Astrocyte (in vitro differentiated cells and primary cell): ENCODE measurements at regions not wholly inside any gene's neighbourhood (a gene's known extent, or its start where the extent isn't known, plus 50 kb on each side); places are given as distances from the start of the nearest gene placed in this dataset.

Source experiments
- DNase-seq: peaks from one replicate; pipeline ENCODE4 v3.0.0-alpha.2; 2010; ENCODE audit warnings: low read depth
- FAIRE-seq: peaks from 2 replicates; lab custom pipeline; 2011; peaks lifted over from hg19 to GRCh38; lab: Jason Lieb, UNC
- H2AFZ ChIP-seq: 2 replicates; pipeline ENCODE4 v1.6.0; 2012; ENCODE audit warnings: low read depth, low read length, inconsistent platforms
- H3K27ac ChIP-seq: 2 replicates; pipeline ENCODE4 v1.5.1; 2011; ENCODE audit warnings: low read depth, low read length, inconsistent platforms
- H3K27me3 ChIP-seq: 2 replicates; pipeline ENCODE4 v1.6.0; 2011; ENCODE audit warnings: low read length, inconsistent platforms; ENCODE audit not compliant: insufficient read depth
- H3K36me3 ChIP-seq: 2 replicates; pipeline ENCODE4 v1.5.1; 2011; ENCODE audit warnings: low read length, inconsistent platforms; ENCODE audit not compliant: insufficient read depth
- H3K4me1 ChIP-seq: 2 replicates; pipeline ENCODE4 v1.5.1; 2011; ENCODE audit warnings: low read length, inconsistent platforms; ENCODE audit not compliant: insufficient read depth
- H3K4me2 ChIP-seq: 2 replicates; pipeline ENCODE4 v1.6.0; 2012; ENCODE audit warnings: low read length, inconsistent platforms
- H3K4me3 ChIP-seq: 2 replicates; pipeline ENCODE4 v1.5.1; 2011; ENCODE audit warnings: low read depth, mild to moderate bottlenecking, low read length, inconsistent platforms; ENCODE audit not compliant: insufficient read depth
- H3K79me2 ChIP-seq: 2 replicates; pipeline ENCODE4 v1.6.0; 2012; ENCODE audit warnings: mild to moderate bottlenecking, low read length, inconsistent platforms; ENCODE audit not compliant: insufficient read depth
- H3K9ac ChIP-seq: 2 replicates; pipeline ENCODE4 v1.6.0; 2012; ENCODE audit warnings: mild to moderate bottlenecking, low read length, inconsistent platforms
- H3K9me3 ChIP-seq: 2 replicates; pipeline ENCODE4 v1.5.1; 2012; ENCODE audit warnings: low read depth, mild to moderate bottlenecking, low read length, inconsistent platforms; ENCODE audit not compliant: insufficient read depth
- H4K20me1 ChIP-seq: 2 replicates; pipeline ENCODE4 v1.6.0; 2012; ENCODE audit warnings: low read length, inconsistent platforms; ENCODE audit not compliant: insufficient read depth
- H3K27ac Mint-ChIP-seq: one replicate; pipeline ENCODE4 v1.8.0; 2021; ENCODE audit warnings: mild to moderate bottlenecking, mixed read lengths; ENCODE audit not compliant: unreplicated experiment
- H3K27me3 Mint-ChIP-seq: one replicate; pipeline ENCODE4 v1.8.0; 2021; ENCODE audit warnings: low read depth, mixed read lengths; ENCODE audit not compliant: unreplicated experiment
- H3K36me3 Mint-ChIP-seq: one replicate; pipeline ENCODE4 v1.8.0; 2021; ENCODE audit warnings: low read depth, mixed read lengths; ENCODE audit not compliant: unreplicated experiment
- H3K4me1 Mint-ChIP-seq: one replicate; pipeline ENCODE4 v1.8.0; 2021; ENCODE audit warnings: low read depth, mixed read lengths; ENCODE audit not compliant: unreplicated experiment
- H3K4me3 Mint-ChIP-seq: one replicate; pipeline ENCODE4 v1.8.0; 2021; ENCODE audit warnings: mild to moderate bottlenecking, moderate library complexity, mixed read lengths; ENCODE audit not compliant: unreplicated experiment
- H3K9me3 Mint-ChIP-seq: one replicate; pipeline ENCODE4 v1.8.0; 2021; ENCODE audit warnings: mild to moderate bottlenecking, mixed read lengths; ENCODE audit not compliant: unreplicated experiment
- EZH2 ChIP-seq: IDR thresholded peaks from 2 replicates; pipeline ENCODE4 v1.6.1; 2012; ENCODE audit warnings: mild to moderate bottlenecking, low read length, inconsistent platforms; ENCODE audit not compliant: insufficient read depth
- TF ChIP-seq, protein P1 (sequence below): IDR thresholded peaks from 2 replicates; pipeline ENCODE4 v1.5.1; 2011; ENCODE audit warnings: low read depth, mild to moderate bottlenecking, inconsistent platforms, low read length, moderate library complexity; ENCODE audit not compliant: insufficient read depth

DNA sequence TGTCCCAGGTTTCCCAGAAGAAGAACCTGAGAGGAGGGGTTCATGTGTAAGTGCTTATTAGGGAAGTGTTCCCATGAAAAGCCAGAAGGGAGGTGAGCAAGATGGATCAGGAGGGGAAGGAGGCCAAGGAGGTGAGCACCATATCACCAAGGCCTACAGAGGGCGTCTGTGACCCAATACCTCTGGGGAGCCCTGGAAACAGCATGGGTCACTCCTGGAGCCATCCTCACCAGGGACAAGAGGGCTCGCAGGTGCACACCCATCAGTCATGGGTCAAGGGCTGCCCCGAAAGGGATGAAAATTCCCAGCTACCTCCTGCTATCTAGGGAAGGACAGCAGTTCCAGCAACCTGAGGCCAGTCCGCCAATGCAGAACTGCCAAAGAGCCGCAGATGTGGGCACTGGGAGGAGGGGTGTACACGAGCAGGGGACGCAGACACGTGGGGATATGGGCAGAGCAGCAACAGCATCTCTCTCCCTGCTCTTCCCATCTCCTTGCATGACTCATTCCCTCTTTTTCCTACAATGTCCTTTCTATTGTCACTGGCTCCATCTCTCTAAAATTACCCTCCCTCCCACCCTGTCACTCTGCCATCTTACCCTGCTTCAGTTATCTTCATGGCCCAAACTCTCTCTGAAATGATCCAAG is 167.6 kb upstream of the FSTL4 start:
- TF ChIP-seq, protein P1, sequence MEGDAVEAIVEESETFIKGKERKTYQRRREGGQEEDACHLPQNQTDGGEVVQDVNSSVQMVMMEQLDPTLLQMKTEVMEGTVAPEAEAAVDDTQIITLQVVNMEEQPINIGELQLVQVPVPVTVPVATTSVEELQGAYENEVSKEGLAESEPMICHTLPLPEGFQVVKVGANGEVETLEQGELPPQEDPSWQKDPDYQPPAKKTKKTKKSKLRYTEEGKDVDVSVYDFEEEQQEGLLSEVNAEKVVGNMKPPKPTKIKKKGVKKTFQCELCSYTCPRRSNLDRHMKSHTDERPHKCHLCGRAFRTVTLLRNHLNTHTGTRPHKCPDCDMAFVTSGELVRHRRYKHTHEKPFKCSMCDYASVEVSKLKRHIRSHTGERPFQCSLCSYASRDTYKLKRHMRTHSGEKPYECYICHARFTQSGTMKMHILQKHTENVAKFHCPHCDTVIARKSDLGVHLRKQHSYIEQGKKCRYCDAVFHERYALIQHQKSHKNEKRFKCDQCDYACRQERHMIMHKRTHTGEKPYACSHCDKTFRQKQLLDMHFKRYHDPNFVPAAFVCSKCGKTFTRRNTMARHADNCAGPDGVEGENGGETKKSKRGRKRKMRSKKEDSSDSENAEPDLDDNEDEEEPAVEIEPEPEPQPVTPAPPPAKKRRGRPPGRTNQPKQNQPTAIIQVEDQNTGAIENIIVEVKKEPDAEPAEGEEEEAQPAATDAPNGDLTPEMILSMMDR: no peak
- no peak for TF ChIP-seq EZH2
- no peaks in the 10 kb centered on the region for H3K27me3 ChIP-seq
- peaks cover 28% of the 10 kb centered on the region for H3K27me3 Mint-ChIP-seq
- H3K27ac ChIP-seq: no peak overlapping the region
- no peak overlapping the region for H3K4me3 ChIP-seq
- no peak overlapping the region for H2AFZ ChIP-seq
- no peaks in the 10 kb centered on the region for H3K36me3 Mint-ChIP-seq
- no peak overlapping the region for H3K4me3 Mint-ChIP-seq
- no peaks in the 10 kb centered on the region for H3K4me1 ChIP-seq
- H3K9ac ChIP-seq: no peak overlapping the region
- no peak for DNase-seq
- no peaks in the 10 kb centered on the region for H3K9me3 ChIP-seq
- H3K4me2 ChIP-seq: no peak overlapping the region
- no peaks in the 10 kb centered on the region for H3K36me3 ChIP-seq
- H3K4me1 Mint-ChIP-seq: no peaks in the 10 kb centered on the region
- no peaks in the 10 kb centered on the region for H3K79me2 ChIP-seq
- FAIRE-seq: no peak
- peaks cover 6% of the 10 kb centered on the region for H3K9me3 Mint-ChIP-seq
- H3K27ac Mint-ChIP-seq: no peak overlapping the region
- H4K20me1 ChIP-seq: no peaks in the 10 kb centered on the region

DNA sequence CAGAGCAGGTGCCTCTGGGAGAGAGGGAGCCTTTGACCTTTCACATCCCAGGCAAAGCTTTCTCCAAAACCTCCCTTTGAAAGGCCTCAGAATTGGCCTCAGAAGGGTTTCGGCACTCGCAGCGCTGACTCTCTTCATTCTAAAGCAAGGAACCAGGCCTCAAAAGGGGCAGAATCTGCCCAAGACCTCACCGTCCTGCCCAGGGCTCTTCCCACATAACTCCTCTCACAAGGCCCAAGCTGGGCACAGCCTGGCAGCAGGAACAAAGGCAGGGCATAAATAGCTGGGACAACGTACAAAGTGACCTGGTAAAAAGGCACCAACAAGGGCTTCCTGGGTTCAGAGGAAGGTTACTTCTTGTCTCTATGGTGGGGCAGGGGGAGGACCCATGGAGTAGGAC is 166.3 kb upstream of the FSTL4 start:
- FAIRE-seq (no peak), DNase-seq (no peak)
- H3K9me3 Mint-ChIP-seq: peaks cover 2% of the 10 kb centered on the region
- no peak overlapping the region for H3K4me3 Mint-ChIP-seq
- H3K27me3 Mint-ChIP-seq: peaks cover 28% of the 10 kb centered on the region
- H3K27ac Mint-ChIP-seq: no peak overlapping the region
- H3K79me2 ChIP-seq: no peaks in the 10 kb centered on the region
- H3K4me3 ChIP-seq: no peak overlapping the region
- no peak overlapping the region for H3K27ac ChIP-seq
- no peaks in the 10 kb centered on the region for H3K36me3 Mint-ChIP-seq
- no peaks in the 10 kb centered on the region for H3K36me3 ChIP-seq
- TF ChIP-seq EZH2: no peak
- TF ChIP-seq, protein P1: no peak
- H3K27me3 ChIP-seq: no peaks in the 10 kb centered on the region
- no peak overlapping the region for H2AFZ ChIP-seq
- H4K20me1 ChIP-seq: no peaks in the 10 kb centered on the region
- no peak overlapping the region for H3K4me2 ChIP-seq
- H3K9ac ChIP-seq: no peak overlapping the region
- H3K4me1 Mint-ChIP-seq: no peaks in the 10 kb centered on the region
- no peaks in the 10 kb centered on the region for H3K9me3 ChIP-seq
- no peaks in the 10 kb centered on the region for H3K4me1 ChIP-seq

DNA sequence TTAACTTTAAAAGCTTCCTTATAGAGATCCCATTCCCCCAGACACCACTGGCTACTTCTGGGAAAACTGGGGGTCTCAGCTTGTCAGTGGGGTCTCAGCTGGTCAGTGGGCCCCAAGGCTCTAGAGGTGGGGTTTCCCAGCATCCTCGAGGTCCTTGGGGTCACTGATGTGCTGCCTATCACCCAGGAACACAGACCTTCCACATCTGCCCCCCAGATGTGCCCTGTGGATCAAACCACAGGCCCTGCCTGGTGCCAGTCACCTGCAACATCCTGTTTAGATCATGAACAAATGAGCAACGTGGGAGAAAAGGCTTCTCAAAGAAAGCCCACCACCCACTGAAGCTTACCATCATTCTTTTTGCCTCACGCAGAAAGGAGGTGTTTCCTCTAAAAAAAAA is 165.6 kb upstream of the FSTL4 start:
- Mint-ChIP-seq H3K27ac (no peak overlapping the region), H3K4me3 (no peak overlapping the region), H3K36me3 (no peaks in the 10 kb centered on the region), H3K4me1 (no peaks in the 10 kb centered on the region), H3K9me3 (peaks cover 2% of the 10 kb centered on the region), H3K27me3 (peaks cover 26% of the 10 kb centered on the region)
- Histone ChIP-seq H3K4me1 (no peaks in the 10 kb centered on the region), H3K27me3 (no peaks in the 10 kb centered on the region), H4K20me1 (no peaks in the 10 kb centered on the region), H3K9me3 (no peaks in the 10 kb centered on the region), H3K36me3 (no peaks in the 10 kb centered on the region), H2AFZ (no peak overlapping the region), H3K79me2 (no peaks in the 10 kb centered on the region), H3K4me3 (no peak overlapping the region), H3K9ac (no peak overlapping the region), H3K27ac (no peak overlapping the region), H3K4me2 (no peak overlapping the region)
- TF ChIP-seq EZH2: no peak
- TF ChIP-seq, protein P1: no peak
- DNase-seq: no peak
- FAIRE-seq: no peak
